Panc1 (cell line): ENCODE measurements at regions not wholly inside any gene's neighbourhood (a gene's known extent, or its start where the extent isn't known, plus 50 kb on each side); places are given as distances from the start of the nearest gene placed in this dataset.

Source experiments
- ATAC-seq: fragments of 200-7000 bp; cut with Tn5 transposase; 2 replicates; pipeline ENCODE4 v1.9.1; 2020; ENCODE audit warnings: mild to moderate bottlenecking, moderate library complexity
- BruUV-seq: library from RNA; stranded (reverse); fragments of 400-500 nt; replicated peaks from 2 replicates; lab custom pipeline; 2021; lab: Mats Ljungman, UMichigan
- CTCF ChIA-PET: fragments of 300-600 bp; sonication (Branson Sonifier 250); formaldehyde crosslinking; loops from one replicate; lab custom pipeline; 2022; ENCODE audit warnings: antibody characterized with exemption; lab: Charles Lee
- POLR2A ChIA-PET: fragments of 300-600 bp; sonication (Branson Sonifier 250); formaldehyde crosslinking; loops from one replicate; lab custom pipeline; 2022; ENCODE audit warnings: antibody characterized with exemption; lab: Charles Lee
- DNase-seq: peaks from one replicate; pipeline ENCODE4 v3.0.0-alpha.2; 2010; ENCODE audit warnings: low read depth, low spot score
- H3K27ac ChIP-seq: 2 replicates; pipeline ENCODE4 v1.5.1; 2011; ENCODE audit warnings: mild to moderate bottlenecking, low read length, inconsistent platforms
- H3K27me3 ChIP-seq: fragments of 200-500 bp; sonication (Bioruptor generic); 2 replicates; pipeline ENCODE4 v1.6.0; 2014; ENCODE audit warnings: low read length, inconsistent platforms; ENCODE audit not compliant: control insufficient read depth, insufficient read depth
- H3K36me3 ChIP-seq: fragments of 200-500 bp; sonication (Bioruptor generic); 2 replicates; pipeline ENCODE4 v1.5.1; 2014; ENCODE audit warnings: inconsistent platforms, mild to moderate bottlenecking, low read length, moderate library complexity; ENCODE audit not compliant: control insufficient read depth, insufficient read depth
- H3K4me1 ChIP-seq: 2 replicates; pipeline ENCODE4 v1.5.1; 2011; ENCODE audit warnings: inconsistent platforms, mild to moderate bottlenecking, low read length, moderate library complexity; ENCODE audit not compliant: control insufficient read depth, insufficient read depth
- H3K4me3 ChIP-seq, 2 experiments: 2 replicates each; pipeline ENCODE4 v1.5.1; 2011 to 2012; ENCODE audit warnings: low read depth in 2 of 2, low read length in 2 of 2, mild to moderate bottlenecking in 2 of 2, inconsistent platforms in 1 of 2, moderate library complexity in 1 of 2
- H3K9me3 ChIP-seq: fragments of 200-500 bp; sonication (Bioruptor generic); 2 replicates; pipeline ENCODE4 v1.5.1; 2014; ENCODE audit warnings: low read depth, mild to moderate bottlenecking, inconsistent platforms, low read length, moderate library complexity; ENCODE audit not compliant: control insufficient read depth, insufficient read depth
- CTCF ChIP-seq: fragments of 450-650 bp; IDR thresholded peaks from 2 replicates; pipeline ENCODE4 v1.5.1; 2017; ENCODE audit warnings: mild to moderate bottlenecking
- POLR2AphosphoS5 ChIP-seq: IDR thresholded peaks from 2 replicates; pipeline ENCODE4 v1.6.1; 2012; ENCODE audit warnings: mild to moderate bottlenecking, low read depth, low read length, moderate library complexity
- REST ChIP-seq, 2 experiments: IDR thresholded peaks; 2 replicates each; pipeline ENCODE4 v1.6.1; 2011 to 2012; ENCODE audit warnings: low read depth in 2 of 2, control low read depth in 1 of 2, low read length in 1 of 2, mild to moderate bottlenecking in 1 of 2, moderate library complexity in 1 of 2; ENCODE audit not compliant: insufficient read depth in 1 of 2
- SIN3A ChIP-seq: IDR thresholded peaks from 2 replicates; pipeline ENCODE4 v1.6.1; 2012; ENCODE audit warnings: low read depth, mild to moderate bottlenecking, low read length, moderate library complexity, borderline replicate concordance; ENCODE audit not compliant: insufficient read depth
- TCF7L2 ChIP-seq: IDR thresholded peaks from 2 replicates; pipeline ENCODE4 v1.6.1; 2011; ENCODE audit warnings: mild to moderate bottlenecking, low read depth, low read length, inconsistent platforms
- in situ Hi-C: cut with HindIII; loops from 2 replicates; pipeline ENCODE4 v1.10.0; 2016; ENCODE audit warnings: low sequenced_read_pairs, low pct_unique_long_range_greater_than_20kb
- intact Hi-C: fragments of 100-400 bp; cut with micrococcal nuclease; formaldehyde crosslinking; loops from one replicate; pipeline ENCODE4 v1.10.0; 2022; ENCODE audit not compliant: unreplicated experiment

GRCh38 chr7:1291845-1292765 is 59.4 kb downstream of the UNCX start:
- in situ Hi-C loops: no loop called here
- peaks cover 11% of the 10 kb centered on the region for H3K4me1 ChIP-seq
- H3K27ac ChIP-seq: peak overlapping the region; percentile 57; the same call in 1 of the 2 replicates
- no peak for TF ChIP-seq SIN3A
- no peak for TF ChIP-seq TCF7L2
- no peak for TF ChIP-seq POLR2AphosphoS5
- no peak for TF ChIP-seq CTCF
- no peak for TF ChIP-seq REST (IDR thresholded peaks at IDR 0.05; ENCODE audit: insufficient read depth in 1 of 2, low read depth in 2 of 2, low read length in 1 of 2)
- CTCF ChIA-PET: no interaction called here
- H3K4me3 ChIP-seq: no peak overlapping the region
- no peaks in the 10 kb centered on the region for H3K9me3 ChIP-seq
- no peaks in the 10 kb centered on the region for H3K27me3 ChIP-seq
- intact Hi-C loops: no loop called here
- no peak for ATAC-seq
- no peaks in the 10 kb centered on the region for H3K36me3 ChIP-seq
- POLR2A ChIA-PET: no interaction called here
- no TSS peak for BruUV-seq
- no peak for DNase-seq

GRCh38 chr7:1292972-1293830 is 60.5 kb downstream of the UNCX start:
- BruUV-seq: no TSS peak
- intact Hi-C loops (no loop called here), in situ Hi-C loops (no loop called here)
- Histone ChIP-seq H3K36me3 (no peaks in the 10 kb centered on the region), H3K27me3 (no peaks in the 10 kb centered on the region), H3K9me3 (no peaks in the 10 kb centered on the region), H3K4me1 (peaks cover 18% of the 10 kb centered on the region), H3K27ac (no peak overlapping the region), H3K4me3 (no peak overlapping the region)
- DNase-seq (no peak), ATAC-seq (no peak)
- TF ChIP-seq TCF7L2 (no peak), POLR2AphosphoS5 (no peak), CTCF (no peak), SIN3A (no peak), REST (IDR thresholded peaks at IDR 0.05; ENCODE audit: insufficient read depth in 1 of 2, low read depth in 2 of 2, low read length in 1 of 2) (no peak)
- CTCF ChIA-PET: no interaction called here
- POLR2A ChIA-PET: no interaction called here
